B cell (primary cell): ENCODE measurements at regions not wholly inside any gene's neighbourhood (a gene's known extent, or its start where the extent isn't known, plus 50 kb on each side); places are given as distances from the start of the nearest gene placed in this dataset.

Experiments used
- CTCF ChIP-seq: fragments of 200-600 bp; IDR thresholded peaks from one replicate; pipeline ENCODE4 v1.8.0; 2022; ENCODE audit warnings: antibody characterized with exemption, mild to moderate bottlenecking
- EZH2 ChIP-seq: IDR thresholded peaks from 2 replicates; pipeline ENCODE4 v1.6.1; 2012; ENCODE audit warnings: borderline replicate concordance, low read depth, mild to moderate bottlenecking, moderate library complexity, low read length; ENCODE audit not compliant: insufficient read depth, poor library complexity, severe bottlenecking

DNA sequence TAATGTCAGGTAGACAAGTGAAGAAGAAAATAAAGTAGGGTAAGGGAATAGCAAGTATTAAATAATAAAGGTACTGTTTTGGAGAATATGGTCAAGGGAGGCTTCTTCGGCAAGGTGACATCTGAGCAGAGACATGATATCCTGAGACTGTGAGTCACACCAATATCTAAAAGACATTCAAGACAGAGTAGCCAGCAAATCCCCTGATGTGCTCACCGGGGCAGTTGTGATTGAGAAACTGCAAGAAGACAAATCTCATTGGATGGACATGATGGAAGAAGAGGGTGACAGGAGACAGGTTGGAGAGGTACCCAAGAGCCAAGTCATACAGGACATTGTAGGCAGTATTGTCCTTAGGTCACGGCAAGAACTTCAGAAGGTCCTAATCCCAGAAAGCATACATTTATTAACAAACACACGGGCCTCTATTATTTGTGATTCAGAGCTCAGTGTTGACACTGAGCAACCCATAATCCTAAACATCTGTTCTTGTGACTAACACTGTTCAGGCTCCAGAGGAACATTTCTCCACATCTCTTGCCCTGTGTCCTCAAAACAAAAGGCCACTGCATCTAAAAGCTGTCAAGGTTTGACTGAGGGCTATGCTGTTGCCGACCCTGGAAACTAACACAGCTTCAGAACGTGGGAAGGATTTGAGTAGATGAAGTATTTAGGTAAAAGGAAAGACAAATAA is 258.7 kb upstream of the CLINT1 start:
- TF ChIP-seq CTCF, result no peak
- TF ChIP-seq EZH2, result no peak
